Left ventricle myocardium inferior (tissue), 1 donor: ENCODE measurements at regions not wholly inside any gene's neighbourhood (a gene's known extent, or its start where the extent isn't known, plus 50 kb on each side); places are given as distances from the start of the nearest gene placed in this dataset.
"Not testable (repeated sequence)": the region's sequence is repeated elsewhere in the genome, so short reads cannot be mapped to it uniquely, and the experiment has no call there.

ENCODE experiments used
- DNase-seq: peaks from one replicate; pipeline ENCODE4 v3.0.0-alpha.2; 2020
- H3K27ac ChIP-seq: fragments of 200-600 bp; replicated peaks from 2 replicates; pipeline ENCODE4 v1.8.0; 2021
- H3K27me3 ChIP-seq: fragments of 200-600 bp; 2 replicates; pipeline ENCODE4 v1.8.0; 2021; ENCODE audit warnings: low read depth
- H3K36me3 ChIP-seq: fragments of 200-600 bp; 2 replicates; pipeline ENCODE4 v1.8.0; 2021
- H3K4me1 ChIP-seq: fragments of 200-600 bp; 2 replicates; pipeline ENCODE4 v1.8.0; 2021
- H3K4me3 ChIP-seq: fragments of 200-600 bp; 2 replicates; pipeline ENCODE4 v1.8.0; 2021; ENCODE audit warnings: mild to moderate bottlenecking, moderate library complexity
- H3K9me3 ChIP-seq: fragments of 200-600 bp; replicated peaks from 2 replicates; pipeline ENCODE4 v1.8.0; 2021
- intact Hi-C: fragments of 100-400 bp; cut with micrococcal nuclease; formaldehyde crosslinking; loops from one replicate; pipeline ENCODE4 v1.11.0; 2022
- TF ChIP-seq, protein P1 (sequence below): fragments of 200-600 bp; IDR thresholded peaks from 2 replicates; pipeline ENCODE4 v1.8.0; 2021; ENCODE audit warnings: antibody characterized with exemption, mild to moderate bottlenecking, borderline replicate concordance
- donor health status: DM: no; HTN: yes; CAD: no; lungs with severe emphysema.

DNA sequence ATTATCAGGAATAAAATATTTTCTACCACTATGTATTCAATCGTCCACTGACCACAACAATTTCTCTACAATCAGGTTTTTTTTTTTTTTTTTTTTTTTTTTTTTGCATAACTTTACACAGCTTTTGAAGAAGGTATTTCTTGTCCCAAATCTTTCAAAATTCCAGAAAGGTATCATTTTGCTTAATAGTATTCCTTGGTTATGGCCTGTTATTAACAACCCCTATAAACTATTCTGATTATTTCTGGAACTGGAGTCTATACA is 145.3 kb downstream of the ALX1 start:
- no peak overlapping the region for H3K27ac ChIP-seq
- TF ChIP-seq, protein P1, sequence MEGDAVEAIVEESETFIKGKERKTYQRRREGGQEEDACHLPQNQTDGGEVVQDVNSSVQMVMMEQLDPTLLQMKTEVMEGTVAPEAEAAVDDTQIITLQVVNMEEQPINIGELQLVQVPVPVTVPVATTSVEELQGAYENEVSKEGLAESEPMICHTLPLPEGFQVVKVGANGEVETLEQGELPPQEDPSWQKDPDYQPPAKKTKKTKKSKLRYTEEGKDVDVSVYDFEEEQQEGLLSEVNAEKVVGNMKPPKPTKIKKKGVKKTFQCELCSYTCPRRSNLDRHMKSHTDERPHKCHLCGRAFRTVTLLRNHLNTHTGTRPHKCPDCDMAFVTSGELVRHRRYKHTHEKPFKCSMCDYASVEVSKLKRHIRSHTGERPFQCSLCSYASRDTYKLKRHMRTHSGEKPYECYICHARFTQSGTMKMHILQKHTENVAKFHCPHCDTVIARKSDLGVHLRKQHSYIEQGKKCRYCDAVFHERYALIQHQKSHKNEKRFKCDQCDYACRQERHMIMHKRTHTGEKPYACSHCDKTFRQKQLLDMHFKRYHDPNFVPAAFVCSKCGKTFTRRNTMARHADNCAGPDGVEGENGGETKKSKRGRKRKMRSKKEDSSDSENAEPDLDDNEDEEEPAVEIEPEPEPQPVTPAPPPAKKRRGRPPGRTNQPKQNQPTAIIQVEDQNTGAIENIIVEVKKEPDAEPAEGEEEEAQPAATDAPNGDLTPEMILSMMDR = no peak
- H3K4me1 ChIP-seq = no peaks in the 10 kb centered on the region
- intact Hi-C loops = no loop called here
- no peaks in the 10 kb centered on the region for H3K9me3 ChIP-seq
- no peaks in the 10 kb centered on the region for H3K36me3 ChIP-seq
- H3K4me3 ChIP-seq = no peak overlapping the region
- no peak for DNase-seq
- H3K27me3 ChIP-seq = peaks cover 16% of the 10 kb centered on the region

DNA sequence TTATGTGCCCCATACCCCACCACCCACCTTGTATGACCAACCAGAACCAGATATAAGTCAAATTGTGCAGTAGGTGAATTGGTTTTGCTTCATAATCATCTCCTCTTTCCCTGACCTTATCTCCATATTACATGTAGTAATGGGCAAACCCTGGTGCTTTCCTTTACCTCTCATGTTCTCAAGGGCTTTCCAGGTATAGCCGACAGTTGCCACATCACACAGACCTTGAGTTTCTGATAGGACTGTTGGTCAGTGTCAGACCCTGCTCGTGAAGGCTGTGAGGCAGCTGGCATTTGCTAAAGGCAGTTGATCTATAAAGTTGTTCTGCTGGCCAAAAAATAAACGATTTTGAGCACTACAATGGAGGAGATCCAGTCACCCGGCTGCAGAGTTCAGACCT is 145.9 kb downstream of the ALX1 start:
- no peak for DNase-seq
- no peaks in the 10 kb centered on the region for H3K9me3 ChIP-seq
- TF ChIP-seq, protein P1 = no peak
- no peaks in the 10 kb centered on the region for H3K4me1 ChIP-seq
- H3K27me3 ChIP-seq = peaks cover 16% of the 10 kb centered on the region
- H3K27ac ChIP-seq = no peak overlapping the region
- intact Hi-C loops = no loop called here
- no peaks in the 10 kb centered on the region for H3K36me3 ChIP-seq
- no peak overlapping the region for H3K4me3 ChIP-seq

DNA sequence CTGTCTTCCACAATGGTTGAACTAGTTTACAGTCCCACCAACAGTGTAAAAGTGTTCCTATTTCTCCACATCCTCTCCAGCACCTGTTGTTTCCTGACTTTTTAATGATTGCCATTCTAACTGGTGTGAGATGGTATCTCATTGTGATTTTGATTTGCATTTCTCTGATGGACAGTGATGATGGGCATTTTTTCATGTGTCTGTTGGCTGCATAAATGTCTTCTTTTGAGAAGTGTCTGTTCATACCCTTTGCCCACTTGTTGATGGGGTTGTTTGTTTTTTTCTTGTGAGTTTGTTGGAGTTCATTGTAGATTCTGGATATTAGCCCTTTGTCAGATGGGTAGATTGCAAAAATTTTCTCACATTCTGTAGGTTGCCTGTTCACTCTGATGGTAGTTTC is 153.1 kb downstream of the ALX1 start:
- H3K36me3 ChIP-seq, intact Hi-C loops, H3K27me3 ChIP-seq, H3K27ac ChIP-seq, DNase-seq, H3K4me3 ChIP-seq, H3K9me3 ChIP-seq, H3K4me1 ChIP-seq: not testable (repeated sequence)

DNA sequence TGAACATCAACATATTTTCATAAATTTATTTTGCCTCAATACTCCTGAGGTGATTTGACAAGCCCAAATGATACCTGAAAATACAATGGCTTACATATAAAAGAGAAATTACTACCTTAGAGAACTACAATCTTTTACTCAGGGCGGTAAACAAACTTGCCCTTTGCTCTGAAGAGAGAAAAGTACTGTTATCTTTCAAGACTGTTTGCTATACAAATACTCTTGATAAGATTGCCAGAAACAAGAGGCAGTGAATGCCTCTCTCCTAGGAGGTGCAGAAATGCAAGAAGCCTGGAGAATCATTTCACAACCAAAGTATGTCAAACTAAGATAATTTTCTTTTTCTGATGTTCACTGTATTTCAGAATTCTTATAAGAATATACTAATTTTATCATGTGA is 160.3 kb downstream of the ALX1 start:
- intact Hi-C loops = no loop called here

DNA sequence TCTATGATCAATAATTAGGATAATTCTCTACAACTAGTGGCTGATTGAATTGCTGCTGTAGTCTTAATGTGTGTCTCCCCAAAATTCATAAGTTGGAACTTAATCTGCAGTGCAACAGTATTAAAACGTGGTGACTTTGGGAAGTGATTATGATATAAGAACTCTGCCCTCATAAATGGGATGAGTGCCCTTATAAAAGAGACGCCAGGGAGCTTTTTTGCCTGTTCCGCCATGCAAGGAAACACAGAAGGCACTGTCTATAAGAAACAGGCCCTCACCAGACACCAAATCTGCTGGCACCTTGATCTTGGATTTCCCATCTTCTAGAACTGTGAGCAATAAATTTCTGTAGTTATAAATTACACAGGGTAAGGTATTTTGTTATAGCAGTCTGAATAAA is 161.0 kb downstream of the ALX1 start:
- Histone ChIP-seq H3K4me1 (no peaks in the 10 kb centered on the region), H3K27me3 (peaks cover 13% of the 10 kb centered on the region), H3K9me3 (peaks cover 3% of the 10 kb centered on the region), H3K27ac (no peak overlapping the region), H3K4me3 (no peak overlapping the region), H3K36me3 (no peaks in the 10 kb centered on the region)
- no peak for DNase-seq
- intact Hi-C loops = no loop called here
- TF ChIP-seq, protein P1 = no peak

More for the DNA sequence above, 160.3 kb downstream of the ALX1 start:
- Histone ChIP-seq H3K4me3 (no peak overlapping the region), H3K27me3 (peaks cover 6% of the 10 kb centered on the region), H3K27ac (no peak overlapping the region), H3K9me3 (peaks cover 3% of the 10 kb centered on the region), H3K36me3 (no peaks in the 10 kb centered on the region), H3K4me1 (no peaks in the 10 kb centered on the region)
- TF ChIP-seq, protein P1 = no peak
- no peak for DNase-seq

DNA sequence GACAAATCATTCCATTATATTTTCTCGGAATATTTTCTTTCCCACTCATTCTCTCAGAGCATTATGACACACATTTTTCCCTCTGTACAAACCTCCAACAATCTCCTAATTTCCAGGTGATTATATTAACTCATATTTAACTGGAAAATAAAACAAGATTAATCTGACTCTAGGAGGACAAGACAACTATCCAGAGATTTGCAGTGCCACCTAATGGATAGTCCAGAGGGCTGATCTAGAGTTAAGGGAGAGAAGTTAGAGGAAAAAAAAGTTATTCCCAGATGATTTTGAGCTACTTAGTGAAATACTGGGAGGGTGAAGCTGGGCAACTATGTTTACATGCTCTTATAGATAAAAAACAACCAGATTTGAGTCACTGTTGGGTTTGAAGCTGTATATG is 161.7 kb downstream of the ALX1 start:
- Histone ChIP-seq H3K4me1 (no peaks in the 10 kb centered on the region), H3K36me3 (no peaks in the 10 kb centered on the region), H3K4me3 (no peak overlapping the region), H3K27me3 (peaks cover 21% of the 10 kb centered on the region), H3K27ac (no peak overlapping the region), H3K9me3 (peaks cover 3% of the 10 kb centered on the region)
- TF ChIP-seq, protein P1 = no peak
- no peak for DNase-seq
- intact Hi-C loops = no loop called here
